ENCODE measurements at regions not wholly inside any gene's neighbourhood (a gene's known extent, or its start where the extent isn't known, plus 50 kb on each side); places are given as distances from the start of the nearest gene placed in this dataset.

- DNase-seq, result no peak
These were observed 64.7 kb upstream of the ZNF469 start for GRCh38 chr16:88318051-88318450.

- DNase-seq, result no peak
These were observed 64.2 kb upstream of the ZNF469 start for GRCh38 chr16:88318521-88318920.

- no peak for DNase-seq
These were observed 63.4 kb upstream of the ZNF469 start for GRCh38 chr16:88319116-88319965.

GRCh38 chr16:88320947-88321634 is 61.7 kb upstream of the ZNF469 start:
- no peak for DNase-seq

GRCh38 chr16:88321635-88322499 is 60.9 kb upstream of the ZNF469 start:
- no peak for DNase-seq

- no peak for DNase-seq
These were observed 60.2 kb upstream of the ZNF469 start for GRCh38 chr16:88322500-88322970.

- no peak for DNase-seq
These were observed 59.7 kb upstream of the ZNF469 start for GRCh38 chr16:88323041-88323440.

GRCh38 chr16:88323546-88324330 is 59.0 kb upstream of the ZNF469 start:
- DNase-seq, result no peak

GRCh38 chr16:88325087-88325750 is 57.5 kb upstream of the ZNF469 start:
- DNase-seq, result no peak

- no peak for DNase-seq
These were observed 56.8 kb upstream of the ZNF469 start for GRCh38 chr16:88325976-88326375.

GRCh38 chr16:88326611-88327485 is 55.9 kb upstream of the ZNF469 start:
- DNase-seq, result no peak

- no peak for DNase-seq
These were observed 55.0 kb upstream of the ZNF469 start for GRCh38 chr16:88327561-88328312.

GRCh38 chr16:88328313-88328980 is 54.3 kb upstream of the ZNF469 start:
- no peak for DNase-seq

- DNase-seq, result no peak
These were observed 52.7 kb upstream of the ZNF469 start for GRCh38 chr16:88329726-88330700.

- no peak for DNase-seq
These were observed 51.5 kb upstream of the ZNF469 start for GRCh38 chr16:88330971-88331890.

Data from left kidney (tissue), 1 donor.